ENCODE measurements at regions not wholly inside any gene's neighbourhood (a gene's known extent, or its start where the extent isn't known, plus 50 kb on each side); places are given as distances from the start of the nearest gene placed in this dataset.
A peak's percentile ranks its signal among the peaks of the same experiment; 100 is the strongest.

DNA sequence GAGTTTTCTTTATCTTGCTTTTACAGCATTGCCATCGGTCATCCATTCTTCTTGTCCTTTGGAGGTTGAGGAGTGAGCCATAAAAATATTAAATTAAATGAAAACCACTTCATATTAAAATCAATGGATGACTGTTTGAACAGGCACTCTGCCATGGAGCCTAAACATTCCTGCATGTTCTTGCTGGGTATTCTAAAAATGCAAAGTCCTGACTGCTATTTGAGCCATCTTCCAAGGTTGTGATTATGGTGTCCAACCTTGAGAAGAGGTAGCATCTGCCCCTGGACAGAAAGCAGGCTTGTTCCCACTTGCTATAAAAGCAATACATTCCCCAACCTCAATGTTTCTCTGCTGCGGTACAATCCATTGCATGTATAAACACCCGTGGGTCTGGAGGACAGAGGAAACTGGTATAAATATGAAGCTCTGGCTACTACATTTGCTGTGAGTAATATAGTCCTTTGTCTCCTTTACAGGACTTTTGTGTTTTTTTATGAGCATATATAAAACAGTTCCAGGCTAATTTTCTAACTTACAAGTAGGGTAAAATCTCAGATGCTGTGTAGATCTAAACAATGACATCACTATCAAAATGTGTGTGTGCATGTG, 70.9 kb upstream of the FAT4 start:
- WGBS, 2 experiments (ENCODE audit: extremely low coverage in 2 of 2, insufficient read length in 1 of 2) = no CpG with 5 or more reads among the region's 3 CpGs
- Histone ChIP-seq H3K14ac (replicated peaks; ENCODE audit: low read depth, low read length) (peak overlapping the region; percentile 72; the same call in 1 of the 2 replicates), H3K9ac (ENCODE audit: low read depth, low read length) (no peak overlapping the region), H2BK120ac (ENCODE audit: low read depth, low read length) (no peak overlapping the region), H3K27me3 (ENCODE audit: control insufficient read depth, insufficient read depth, low read length) (no peaks in the 10 kb centered on the region), H3K4me3 (ENCODE audit: insufficient read depth, low read depth, low read length) (no peak overlapping the region), H3K9me3 (ENCODE audit: control insufficient read depth, insufficient read depth, low read length) (no peaks in the 10 kb centered on the region), H3K4me1 (ENCODE audit: control insufficient read depth, insufficient read depth, low read length) (peaks cover 3% of the 10 kb centered on the region), H3K36me3 (ENCODE audit: control insufficient read depth, insufficient read depth, low read length) (no peaks in the 10 kb centered on the region), H2BK15ac (ENCODE audit: low read depth, low read length) (no peak overlapping the region), H3K56ac (ENCODE audit: extremely low read depth, insufficient read depth, low read length) (no peak overlapping the region), H4K5ac (ENCODE audit: low read depth, low read length) (peak overlapping the region; percentile 35), H3K79me1 (ENCODE audit: low read depth in 1 of 2, low read length in 2 of 2) (no peaks in the 10 kb centered on the region), H3K18ac (ENCODE audit: low read depth, low read length) (peak overlapping the region; percentile 6; the same call in 1 of the 2 replicates), H4K91ac (ENCODE audit: insufficient read depth, low read depth, low read length) (no peak overlapping the region; the same call in 1 of the 2 replicates), H3K27ac (ENCODE audit: insufficient read depth, low read length) (no peak overlapping the region), H3K23ac (ENCODE audit: low read depth, low read length) (peak overlapping the region; percentile 24; the same call in 1 of the 2 replicates), H3K4me2 (ENCODE audit: low read depth, low read length) (no peak overlapping the region), H4K20me1 (ENCODE audit: insufficient read depth, low read length) (no peaks in the 10 kb centered on the region), H2BK20ac (ENCODE audit: low read depth, low read length) (peak overlapping the region; percentile 26; the same call in 1 of the 2 replicates), H4K8ac (ENCODE audit: low read depth in 2 of 2, low read length in 2 of 2) (0 out of 4 replicates have a peak overlapping the region, but pooled peaks of 1 of the 2 experiments have one; percentile 18), H3K9me1 (ENCODE audit: insufficient read depth, low read length) (peaks cover 4% of the 10 kb centered on the region), H2BK5ac (ENCODE audit: low read depth, low read length, poor library complexity, severe bottlenecking) (no peak overlapping the region), H3K4ac (ENCODE audit: low read depth, low read length) (peak overlapping the region; percentile 5; the same call in 1 of the 2 replicates), H2AFZ (replicated peaks; ENCODE audit: low read length, poor library complexity) (no peak overlapping the region), H2AK5ac (ENCODE audit: low read depth, low read length) (no peak overlapping the region), H2AK9ac (replicated peaks; ENCODE audit: low read depth, low read length, poor library complexity) (no peak overlapping the region)
- ATAC-seq (ENCODE audit: low read depth) = peak; percentile 42; the same call in 1 of the 2 replicates
- ChIA-PET POLR2A (ENCODE audit: unreplicated experiment) (no interaction called here), CTCF (interaction anchor here (1.6 kb wide), 1 partner anchor 910 kb away, joined by 3 read pairs; no protein-coding TSS in a partner anchor)
- intact Hi-C loops (cut with micrococcal nuclease) = loop anchor here (1.0 to 10.0 kb wide), 2 partner anchors 309 to 533 kb away; no protein-coding TSS in a partner anchor
- dilution Hi-C loops (cut with HindIII; ENCODE audit: low sequenced_read_pairs, unreplicated experiment) = no loop called here
- in situ Hi-C loops (cut with MboI; ENCODE audit: low sequenced_read_pairs) = loop anchor here (10.0 kb wide), 1 partner anchor 919 kb away; no protein-coding TSS in a partner anchor
- peak; percentile 12 for DNase-seq
- TF ChIP-seq CTCF (conservative IDR thresholded peaks at IDR 0.05; ENCODE audit: low read depth, low read length) (no peak), RFX5 (IDR thresholded peaks at IDR 0.05; ENCODE audit: low read depth, low read length) (no peak), NFE2L2 (IDR thresholded peaks at IDR 0.05; ENCODE audit: low read depth, low read length) (no peak), MXI1 (IDR thresholded peaks at IDR 0.05; ENCODE audit: borderline replicate concordance, low read depth, low read length) (no peak), BHLHE40 (IDR thresholded peaks at IDR 0.05; ENCODE audit: low read depth, low read length) (no peak), RAD21 (IDR thresholded peaks at IDR 0.05; ENCODE audit: low read length) (no peak)
- BruUV-seq (replicated peaks) = no TSS peak

All from IMR-90 (cell line).